Daoy (cell line): ENCODE measurements at regions not wholly inside any gene's neighbourhood (a gene's known extent, or its start where the extent isn't known, plus 50 kb on each side); places are given as distances from the start of the nearest gene placed in this dataset.

ENCODE experiments used
- DNase-seq: peaks from one replicate; pipeline ENCODE4 v3.0.0-alpha.2; 2015; ENCODE audit warnings: low read depth

DNA sequence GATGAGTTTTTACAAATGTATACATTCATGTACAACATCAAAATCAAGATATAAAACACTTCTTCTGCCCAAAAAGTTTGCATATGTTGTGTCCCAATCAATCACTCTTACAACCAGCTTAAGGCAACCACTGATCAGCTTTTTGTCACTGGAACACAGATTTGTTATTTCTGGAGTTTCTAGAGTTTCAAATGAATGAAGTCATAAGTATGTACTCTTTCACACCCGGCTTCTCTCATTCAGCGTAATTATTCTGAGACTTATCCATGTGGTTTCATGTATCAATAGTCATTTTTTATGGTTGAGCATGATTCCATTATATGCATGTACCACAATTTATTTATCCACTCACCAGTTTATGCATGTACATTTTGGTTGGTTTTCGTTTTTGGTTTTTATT lies 53.0 kb upstream of the CORO2B start:
- DNase-seq, result no peak

DNA sequence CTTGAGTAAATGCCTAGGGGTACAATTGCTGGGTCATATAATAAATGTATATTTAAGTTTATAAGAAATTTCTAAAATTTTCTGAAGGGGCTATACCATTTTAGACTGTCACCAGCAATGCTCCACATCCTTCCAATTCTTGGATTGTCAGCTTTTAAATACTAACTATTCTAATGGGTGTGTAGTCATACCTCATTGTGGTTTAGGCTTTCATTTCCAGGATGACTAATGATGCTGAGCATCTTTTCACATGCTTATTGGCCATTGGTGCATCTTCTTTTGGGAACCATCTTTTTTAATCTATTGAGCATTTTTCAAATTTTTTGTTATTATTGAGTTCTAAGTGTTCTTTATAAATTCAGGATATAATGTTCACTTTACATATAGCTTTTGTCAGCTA lies 52.5 kb upstream of the CORO2B start:
- peak; percentile 69 for DNase-seq

- no peak for DNase-seq
These were observed 52.0 kb upstream of the CORO2B start for GRCh38 chr15:68526784-68527183.

DNA sequence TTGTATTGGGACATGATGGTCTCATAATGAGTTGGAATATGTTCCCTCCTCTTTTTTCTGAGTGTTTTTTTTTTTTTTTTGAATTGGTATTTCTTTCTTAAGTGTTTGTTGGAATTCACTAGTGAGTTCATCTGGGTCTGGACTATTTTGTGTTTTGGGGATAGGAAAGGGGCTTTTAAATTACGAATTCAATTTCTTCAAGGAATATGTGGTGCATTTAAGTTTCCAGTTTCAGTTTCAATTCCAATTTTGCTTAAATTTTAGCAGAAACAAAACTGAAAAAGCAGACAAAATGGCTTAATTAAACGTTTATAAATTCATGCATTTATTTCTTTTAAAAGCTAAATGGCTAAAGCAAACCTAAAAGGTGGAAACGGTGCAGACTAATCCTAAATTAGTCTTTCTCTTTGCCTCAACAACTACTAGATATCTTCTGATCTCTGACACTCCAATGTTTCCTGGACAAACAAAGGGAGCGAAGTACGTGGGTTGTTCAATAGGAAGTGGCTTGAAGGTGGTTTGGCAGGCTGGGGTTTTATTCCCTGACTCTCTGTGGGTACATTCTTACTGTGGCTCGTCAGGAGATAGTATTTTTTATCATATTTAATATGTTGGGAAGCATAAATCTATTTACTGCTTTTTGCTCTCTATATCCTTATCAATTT lies 50.0 kb upstream of the CORO2B start:
- DNase-seq, result peak; percentile 78
